HepG2 (cell line): ENCODE measurements at regions not wholly inside any gene's neighbourhood (a gene's known extent, or its start where the extent isn't known, plus 50 kb on each side); places are given as distances from the start of the nearest gene placed in this dataset.

Experiments used
- ELF4 ChIP-seq: sonication (generic); formaldehyde crosslinking; IDR thresholded peaks from 2 replicates; pipeline ENCODE4 v1.5.0; 2020; ENCODE audit warnings: missing genetic modification reagents, mild to moderate bottlenecking, moderate library complexity, borderline replicate concordance
- HNRNPLL ChIP-seq: fragments of 200-400 bp; formaldehyde crosslinking; IDR thresholded peaks from 2 replicates; pipeline ENCODE4 v1.6.1; 2017; ENCODE audit warnings: mild to moderate bottlenecking, low read depth, low read length; ENCODE audit not compliant: poor library complexity, severe bottlenecking
- JUND ChIP-seq: sonication (generic); formaldehyde crosslinking; IDR thresholded peaks from 2 replicates; pipeline ENCODE4 v1.8.0; 2022; ENCODE audit warnings: mild to moderate bottlenecking, missing genetic modification reagents
- MXI1 ChIP-seq: IDR thresholded peaks from 3 replicates; pipeline ENCODE4 v1.6.1; 2012; ENCODE audit warnings: low read depth, low read length, inconsistent platforms, borderline replicate concordance
- NFATC3 ChIP-seq: sonication (generic); formaldehyde crosslinking; IDR thresholded peaks from 2 replicates; pipeline ENCODE4 v1.5.1; 2020; ENCODE audit warnings: mild to moderate bottlenecking, missing genetic modification reagents
- PCBP2 ChIP-seq: fragments of 200-400 bp; formaldehyde crosslinking; optimal IDR thresholded peaks from 2 replicates; pipeline ENCODE3; 2018; ENCODE audit warnings: low read length, low read depth; ENCODE audit not compliant: poor library complexity, severe bottlenecking
- PHF21A ChIP-seq: sonication (generic); formaldehyde crosslinking; IDR thresholded peaks from 2 replicates; pipeline ENCODE4 v1.5.0; 2020; ENCODE audit warnings: mild to moderate bottlenecking, missing genetic modification reagents
- ZBTB38 ChIP-seq: sonication (generic); formaldehyde crosslinking; IDR thresholded peaks from 2 replicates; pipeline ENCODE4 v1.5.1; 2020; ENCODE audit warnings: mild to moderate bottlenecking, missing genetic modification reagents
- TF ChIP-seq, protein P1 (sequence below): sonication (generic); formaldehyde crosslinking; IDR thresholded peaks from 2 replicates; pipeline ENCODE4 v1.5.0; 2020; ENCODE audit warnings: mild to moderate bottlenecking, missing genetic modification reagents, moderate library complexity

- TF ChIP-seq PHF21A (CRISPR knock-in tag) (no peak), NFATC3 (no peak), ELF4 (CRISPR knock-in tag) (no peak), HNRNPLL (no peak), JUND (CRISPR knock-in tag) (no peak), ZBTB38 (no peak), MXI1 (no peak), PCBP2 (no peak)
- TF ChIP-seq, protein P1, sequence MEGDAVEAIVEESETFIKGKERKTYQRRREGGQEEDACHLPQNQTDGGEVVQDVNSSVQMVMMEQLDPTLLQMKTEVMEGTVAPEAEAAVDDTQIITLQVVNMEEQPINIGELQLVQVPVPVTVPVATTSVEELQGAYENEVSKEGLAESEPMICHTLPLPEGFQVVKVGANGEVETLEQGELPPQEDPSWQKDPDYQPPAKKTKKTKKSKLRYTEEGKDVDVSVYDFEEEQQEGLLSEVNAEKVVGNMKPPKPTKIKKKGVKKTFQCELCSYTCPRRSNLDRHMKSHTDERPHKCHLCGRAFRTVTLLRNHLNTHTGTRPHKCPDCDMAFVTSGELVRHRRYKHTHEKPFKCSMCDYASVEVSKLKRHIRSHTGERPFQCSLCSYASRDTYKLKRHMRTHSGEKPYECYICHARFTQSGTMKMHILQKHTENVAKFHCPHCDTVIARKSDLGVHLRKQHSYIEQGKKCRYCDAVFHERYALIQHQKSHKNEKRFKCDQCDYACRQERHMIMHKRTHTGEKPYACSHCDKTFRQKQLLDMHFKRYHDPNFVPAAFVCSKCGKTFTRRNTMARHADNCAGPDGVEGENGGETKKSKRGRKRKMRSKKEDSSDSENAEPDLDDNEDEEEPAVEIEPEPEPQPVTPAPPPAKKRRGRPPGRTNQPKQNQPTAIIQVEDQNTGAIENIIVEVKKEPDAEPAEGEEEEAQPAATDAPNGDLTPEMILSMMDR = no peak
These were observed 1298.0 kb upstream of the CNTN5 start for GRCh38 chr11:97722721-97723120.
